Lower lobe of right lung (tissue), 2 donors: ENCODE measurements at regions not wholly inside any gene's neighbourhood (a gene's known extent, or its start where the extent isn't known, plus 50 kb on each side); places are given as distances from the start of the nearest gene placed in this dataset.

Source experiments
- ATAC-seq, 2 donors: fragments of 200-7000 bp; cut with Tn5 transposase; one replicate each; pipeline ENCODE4 v1.9.1; 2020 to 2022; ENCODE audit warnings: mild to moderate bottlenecking in 2 of 2, moderate library complexity in 2 of 2
- DNase-seq: peaks from one replicate; pipeline ENCODE4 v3.0.0-alpha.2; 2020
- H3K27ac ChIP-seq: fragments of 200-600 bp; one replicate; pipeline ENCODE4 v1.8.0; 2022
- H3K27me3 ChIP-seq: fragments of 200-600 bp; one replicate; pipeline ENCODE4 v1.8.0; 2022; ENCODE audit warnings: low read depth
- H3K36me3 ChIP-seq: fragments of 200-600 bp; one replicate; pipeline ENCODE4 v1.8.0; 2022; ENCODE audit warnings: mild to moderate bottlenecking
- H3K4me1 ChIP-seq: fragments of 200-600 bp; one replicate; pipeline ENCODE4 v1.8.0; 2022
- H3K4me3 ChIP-seq: fragments of 200-600 bp; one replicate; pipeline ENCODE4 v1.8.0; 2022; ENCODE audit warnings: mild to moderate bottlenecking
- H3K9me3 ChIP-seq: fragments of 200-600 bp; one replicate; pipeline ENCODE4 v1.8.0; 2022
- intact Hi-C: fragments of 100-400 bp; cut with DNase I; formaldehyde crosslinking; loops from one replicate; pipeline ENCODE4 v1.11.0; 2022
- TF ChIP-seq, protein P1 (sequence below): fragments of 200-600 bp; IDR thresholded peaks from one replicate; pipeline ENCODE4 v1.8.0; 2022; ENCODE audit warnings: antibody characterized with exemption, mild to moderate bottlenecking
- donor health status: DM: no; HTN: yes; CAD: no; lungs with severe emphysema.

DNA sequence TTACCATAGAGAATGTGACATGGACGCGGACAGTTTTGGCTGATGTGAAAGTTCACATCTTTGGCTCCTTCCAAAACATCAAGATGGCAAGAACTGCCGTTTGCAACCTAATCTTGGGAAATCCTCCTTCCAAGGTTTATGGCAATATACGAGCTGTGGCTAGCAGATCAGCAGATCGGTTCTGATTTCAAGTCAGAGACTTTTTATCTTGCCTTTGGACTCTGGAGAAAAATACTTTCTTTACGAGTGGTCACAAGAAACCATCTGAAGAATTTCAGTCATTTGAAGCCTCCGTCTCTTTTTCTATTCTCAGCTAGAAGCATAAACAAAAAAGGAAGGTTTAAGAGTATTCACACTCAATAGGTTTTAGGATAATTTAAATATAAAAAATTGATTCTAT, 153.5 kb upstream of the MEIS2 start:
- H3K36me3 ChIP-seq = no peaks in the 10 kb centered on the region
- H3K4me1 ChIP-seq = no peaks in the 10 kb centered on the region
- DNase-seq (no peak), ATAC-seq (no peak)
- no peak overlapping the region for H3K27ac ChIP-seq
- intact Hi-C loops = no loop called here
- TF ChIP-seq, protein P1, sequence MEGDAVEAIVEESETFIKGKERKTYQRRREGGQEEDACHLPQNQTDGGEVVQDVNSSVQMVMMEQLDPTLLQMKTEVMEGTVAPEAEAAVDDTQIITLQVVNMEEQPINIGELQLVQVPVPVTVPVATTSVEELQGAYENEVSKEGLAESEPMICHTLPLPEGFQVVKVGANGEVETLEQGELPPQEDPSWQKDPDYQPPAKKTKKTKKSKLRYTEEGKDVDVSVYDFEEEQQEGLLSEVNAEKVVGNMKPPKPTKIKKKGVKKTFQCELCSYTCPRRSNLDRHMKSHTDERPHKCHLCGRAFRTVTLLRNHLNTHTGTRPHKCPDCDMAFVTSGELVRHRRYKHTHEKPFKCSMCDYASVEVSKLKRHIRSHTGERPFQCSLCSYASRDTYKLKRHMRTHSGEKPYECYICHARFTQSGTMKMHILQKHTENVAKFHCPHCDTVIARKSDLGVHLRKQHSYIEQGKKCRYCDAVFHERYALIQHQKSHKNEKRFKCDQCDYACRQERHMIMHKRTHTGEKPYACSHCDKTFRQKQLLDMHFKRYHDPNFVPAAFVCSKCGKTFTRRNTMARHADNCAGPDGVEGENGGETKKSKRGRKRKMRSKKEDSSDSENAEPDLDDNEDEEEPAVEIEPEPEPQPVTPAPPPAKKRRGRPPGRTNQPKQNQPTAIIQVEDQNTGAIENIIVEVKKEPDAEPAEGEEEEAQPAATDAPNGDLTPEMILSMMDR = no peak
- H3K9me3 ChIP-seq = no peaks in the 10 kb centered on the region
- no peaks in the 10 kb centered on the region for H3K27me3 ChIP-seq
- no peak overlapping the region for H3K4me3 ChIP-seq

DNA sequence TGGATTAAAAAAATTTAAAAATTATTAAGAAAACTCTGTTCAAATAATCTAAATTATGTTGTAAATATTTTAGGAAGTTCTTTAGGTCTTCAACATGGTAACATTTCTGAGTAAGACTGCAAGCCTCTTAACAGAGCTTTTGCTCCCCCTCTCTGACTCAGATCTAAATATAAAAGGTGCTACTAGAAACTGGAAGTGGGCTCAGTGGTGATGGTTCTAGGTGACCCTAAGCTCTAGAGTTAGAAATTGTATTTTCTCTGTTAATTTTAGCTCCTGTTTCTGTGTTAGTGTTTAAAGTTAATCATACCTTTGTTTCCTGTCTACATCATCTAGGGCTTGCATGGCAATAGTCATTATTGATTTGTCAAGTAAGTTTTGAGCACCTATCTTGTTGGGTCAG, 159.9 kb upstream of the MEIS2 start:
- H3K27ac ChIP-seq = no peak overlapping the region

DNA sequence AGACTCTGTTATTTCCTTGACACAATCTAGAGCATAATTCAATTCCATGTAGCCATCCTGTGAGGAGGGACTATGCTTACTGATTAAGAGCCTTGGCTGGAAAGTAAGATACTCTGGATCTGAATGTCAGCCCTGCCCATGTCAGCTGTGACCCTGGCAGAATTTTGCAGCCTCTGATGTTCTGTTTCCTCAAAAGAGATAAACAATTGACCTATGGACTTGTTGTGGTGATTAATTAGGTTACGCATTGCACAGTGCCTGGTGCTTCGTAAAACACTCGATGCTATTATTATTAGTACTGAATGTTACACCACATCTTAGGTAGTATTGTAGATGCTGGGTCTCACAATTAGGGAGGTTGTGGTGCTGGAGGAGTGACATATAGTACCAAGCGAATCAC, 161.3 kb upstream of the MEIS2 start:
- DNase-seq = no peak
- intact Hi-C loops = no loop called here
- no peaks in the 10 kb centered on the region for H3K36me3 ChIP-seq
- no peak overlapping the region for H3K4me3 ChIP-seq
- H3K9me3 ChIP-seq = no peaks in the 10 kb centered on the region
- no peaks in the 10 kb centered on the region for H3K27me3 ChIP-seq
- no peaks in the 10 kb centered on the region for H3K4me1 ChIP-seq
- no peak for ATAC-seq
- TF ChIP-seq, protein P1 = no peak
- no peak overlapping the region for H3K27ac ChIP-seq

More for the DNA sequence above, 159.9 kb upstream of the MEIS2 start:
- TF ChIP-seq, protein P1 = no peak
- Histone ChIP-seq H3K27me3 (no peaks in the 10 kb centered on the region), H3K9me3 (no peaks in the 10 kb centered on the region), H3K36me3 (no peaks in the 10 kb centered on the region), H3K4me3 (no peak overlapping the region), H3K4me1 (no peaks in the 10 kb centered on the region)
- intact Hi-C loops = no loop called here
- no peak for DNase-seq
- no peak for ATAC-seq

DNA sequence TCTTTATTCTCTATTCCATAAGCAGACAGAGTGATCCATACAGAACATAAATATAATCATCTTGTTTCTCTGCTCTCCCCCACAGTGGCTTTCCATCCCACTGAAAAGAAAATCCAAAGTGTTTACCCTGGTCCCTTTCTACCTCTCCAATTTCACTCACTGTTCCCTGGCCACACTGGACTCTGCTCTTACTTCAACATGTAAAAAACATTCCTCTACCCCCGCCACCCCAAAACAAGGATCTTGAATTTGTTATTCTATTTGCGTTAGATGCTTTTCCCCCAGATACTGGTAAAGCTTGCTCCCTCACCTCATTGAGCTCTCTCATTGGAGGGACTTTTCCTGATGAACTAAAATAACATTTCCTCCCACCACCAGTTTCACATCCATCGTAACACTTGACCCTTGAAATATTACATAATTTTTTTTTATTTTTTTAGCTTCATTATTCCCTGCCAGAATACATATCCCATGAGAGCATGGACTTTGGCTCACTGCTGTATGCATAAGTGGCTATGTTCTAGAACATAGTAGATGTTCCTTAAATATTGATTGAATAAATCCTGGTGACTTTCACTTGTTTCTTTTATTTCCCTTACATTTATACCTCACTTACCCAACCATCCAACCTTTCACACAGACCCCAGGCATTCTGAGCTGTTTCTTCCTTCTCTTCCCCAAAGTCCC, 162.7 kb upstream of the MEIS2 start:
- DNase-seq (no peak), ATAC-seq (no peak)
- no peak overlapping the region for H3K27ac ChIP-seq
- intact Hi-C loops = no loop called here
- H3K9me3 ChIP-seq = no peaks in the 10 kb centered on the region
- H3K27me3 ChIP-seq = no peaks in the 10 kb centered on the region
- H3K4me3 ChIP-seq = no peak overlapping the region
- TF ChIP-seq, protein P1 = no peak
- H3K4me1 ChIP-seq = no peaks in the 10 kb centered on the region
- H3K36me3 ChIP-seq = no peaks in the 10 kb centered on the region

DNA sequence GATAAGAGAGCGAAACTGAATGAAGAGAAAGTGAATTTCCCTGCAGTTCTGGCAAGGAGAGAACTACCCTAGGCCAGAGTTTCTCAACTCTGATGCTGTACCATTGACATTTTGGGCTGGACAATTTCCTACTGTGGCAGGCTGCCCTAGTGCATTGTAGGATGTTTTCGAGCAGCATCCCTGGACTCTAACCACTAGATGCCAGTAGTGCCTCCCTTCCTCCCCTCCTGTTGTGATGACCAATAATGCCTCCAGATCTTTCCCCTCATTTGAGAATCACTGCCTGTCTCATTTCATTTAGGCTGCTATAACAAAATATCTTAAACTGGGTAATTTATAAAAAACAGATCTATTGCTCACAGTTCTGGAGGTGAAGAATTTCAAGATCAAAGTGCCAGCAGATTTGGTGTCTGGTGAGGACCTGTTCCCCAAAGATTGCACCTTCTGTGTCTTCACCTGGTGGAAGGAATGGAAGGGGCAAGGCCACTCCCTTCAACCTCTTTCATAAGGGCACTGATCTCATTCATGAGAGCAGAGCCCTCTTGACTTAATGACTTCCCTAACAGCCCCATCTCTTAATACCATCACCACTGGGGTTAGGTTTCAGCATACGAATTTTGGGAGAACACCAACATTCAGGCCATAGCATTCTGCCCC, 188.9 kb upstream of the MEIS2 start:
- ATAC-seq = no peak
- Histone ChIP-seq H3K27me3 (no peaks in the 10 kb centered on the region), H3K9me3 (no peaks in the 10 kb centered on the region), H3K4me3 (no peak overlapping the region), H3K27ac (no peak overlapping the region), H3K36me3 (no peaks in the 10 kb centered on the region), H3K4me1 (no peaks in the 10 kb centered on the region)
- intact Hi-C loops = no loop called here
- no peak for DNase-seq
- TF ChIP-seq, protein P1 = no peak
